Natural killer cell treated with Interleukin-12 subunit alpha and Interleukin-12 subunit beta and Interleukin-15 and Interleukin-18, amount 100 ng/mL, for 72 hours (primary cell): ENCODE measurements at regions not wholly inside any gene's neighbourhood (a gene's known extent, or its start where the extent isn't known, plus 50 kb on each side); places are given as distances from the start of the nearest gene placed in this dataset.
"Not testable (repeated sequence)": the region's sequence is repeated elsewhere in the genome, so short reads cannot be mapped to it uniquely, and the experiment has no call there.

Experiments
- ATAC-seq, 2 donors: fragments of 150-1000 bp; cut with Tn5 transposase in 1 of 2; sonication (Bioruptor Pico), chemical (Tn5 transposase) in 1 of 2; 2 replicates each; pipeline ENCODE4 v1.10.0; 2021
- DNase-seq: peaks from one replicate; pipeline ENCODE4 v3.0.0; 2022; ENCODE audit warnings: low spot score
- H3K27ac Mint-ChIP-seq, 2 donors: 1 replicate in 1 of 2; 2 replicates in 1 of 2; pipeline ENCODE4 v1.8.0; 2022; ENCODE audit warnings: mixed read lengths in 2 of 2, mild to moderate bottlenecking in 1 of 2, moderate library complexity in 1 of 2
- H3K27me3 Mint-ChIP-seq, 2 donors: 1 replicate in 1 of 2; 2 replicates in 1 of 2; pipeline ENCODE4 v1.8.0; 2022; ENCODE audit warnings: mixed read lengths in 2 of 2
- H3K36me3 Mint-ChIP-seq: one replicate; pipeline ENCODE4 v1.8.0; 2022; ENCODE audit warnings: mixed read lengths
- H3K4me1 Mint-ChIP-seq, 2 donors: 1 replicate in 1 of 2; 2 replicates in 1 of 2; pipeline ENCODE4 v1.8.0; 2022; ENCODE audit warnings: low read depth in 2 of 2, mixed read lengths in 2 of 2, mild to moderate bottlenecking in 1 of 2
- H3K4me3 Mint-ChIP-seq: one replicate; pipeline ENCODE4 v1.8.0; 2022; ENCODE audit warnings: mixed read lengths
- H3K9me3 Mint-ChIP-seq: 2 replicates; pipeline ENCODE4 v1.8.0; 2022; ENCODE audit warnings: mixed read lengths

GRCh38 chr10:4437061-4437460 lies 388.9 kb upstream of the AKR1E2 start:
- H3K9me3 Mint-ChIP-seq = peaks cover under 1% of the 10 kb centered on the region
- no peak for DNase-seq
- no peaks in the 10 kb centered on the region for H3K4me1 Mint-ChIP-seq
- no peak for ATAC-seq
- no peak overlapping the region for H3K27ac Mint-ChIP-seq
- peaks cover 5 to 12% of the 10 kb centered on the region in 2 donors for H3K27me3 Mint-ChIP-seq
- H3K4me3 Mint-ChIP-seq = no peak overlapping the region
- peaks cover 1% of the 10 kb centered on the region for H3K36me3 Mint-ChIP-seq

DNA sequence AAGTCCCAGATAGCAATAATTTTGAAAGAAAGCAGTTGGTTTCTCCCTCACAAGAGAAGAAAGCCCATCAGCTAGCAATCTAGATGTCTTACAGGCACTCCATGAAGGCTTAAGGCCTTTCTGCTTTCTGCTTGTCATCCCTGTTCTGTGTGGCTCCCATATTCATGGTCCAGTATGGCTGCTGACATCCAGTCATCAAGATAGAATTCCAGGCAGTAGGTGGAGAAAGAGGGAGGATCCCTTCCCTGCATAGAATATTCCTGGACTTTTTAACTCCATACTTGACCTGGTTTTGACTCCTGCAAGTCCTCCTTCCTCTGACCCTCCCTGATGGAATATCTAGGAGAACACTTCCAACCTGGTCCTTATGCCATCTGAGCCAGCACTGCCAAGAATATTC lies 389.9 kb upstream of the AKR1E2 start:
- no peak for DNase-seq
- Mint-ChIP-seq H3K27ac (no peak overlapping the region), H3K27me3 (peaks cover 6 to 9% of the 10 kb centered on the region in 2 donors), H3K4me3 (no peak overlapping the region), H3K4me1 (no peaks in the 10 kb centered on the region), H3K9me3 (no peaks in the 10 kb centered on the region), H3K36me3 (no peaks in the 10 kb centered on the region)
- no peak for ATAC-seq

- no peak for DNase-seq
- no peak overlapping the region for H3K27ac Mint-ChIP-seq
- H3K9me3 Mint-ChIP-seq = no peaks in the 10 kb centered on the region
- peaks cover 6 to 9% of the 10 kb centered on the region in 2 donors for H3K27me3 Mint-ChIP-seq
- no peak for ATAC-seq
- no peaks in the 10 kb centered on the region for H3K4me1 Mint-ChIP-seq
- no peak overlapping the region for H3K4me3 Mint-ChIP-seq
- no peaks in the 10 kb centered on the region for H3K36me3 Mint-ChIP-seq
These were observed 391.4 kb upstream of the AKR1E2 start for GRCh38 chr10:4434516-4435071.

DNA sequence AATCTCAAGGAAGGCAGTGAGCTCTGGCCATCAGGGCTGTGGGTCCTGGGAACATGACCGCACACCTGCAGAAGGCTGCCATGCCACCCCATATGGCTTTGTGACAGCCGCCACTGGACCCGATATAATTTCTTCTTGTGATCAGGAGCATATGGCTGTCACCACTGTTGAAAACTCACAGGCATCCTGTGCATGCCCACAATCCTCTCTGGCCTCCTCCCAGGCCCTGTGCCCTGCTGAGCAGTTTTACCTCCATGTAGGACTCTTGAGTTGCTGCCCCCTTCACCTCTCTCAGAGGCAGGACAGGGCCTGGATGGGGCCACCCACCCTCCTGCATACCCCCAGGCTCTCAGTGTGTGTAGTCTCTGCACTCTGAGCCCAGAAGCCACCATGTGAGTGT lies 391.9 kb upstream of the AKR1E2 start:
- DNase-seq (no peak), ATAC-seq (peak in 1 of 2 donors; percentile 45)
- no peaks in the 10 kb centered on the region for H3K4me1 Mint-ChIP-seq
- no peak overlapping the region for H3K27ac Mint-ChIP-seq
- H3K4me3 Mint-ChIP-seq = no peak overlapping the region
- peaks cover 6 to 8% of the 10 kb centered on the region in 2 donors for H3K27me3 Mint-ChIP-seq
- no peaks in the 10 kb centered on the region for H3K9me3 Mint-ChIP-seq
- no peaks in the 10 kb centered on the region for H3K36me3 Mint-ChIP-seq

DNA sequence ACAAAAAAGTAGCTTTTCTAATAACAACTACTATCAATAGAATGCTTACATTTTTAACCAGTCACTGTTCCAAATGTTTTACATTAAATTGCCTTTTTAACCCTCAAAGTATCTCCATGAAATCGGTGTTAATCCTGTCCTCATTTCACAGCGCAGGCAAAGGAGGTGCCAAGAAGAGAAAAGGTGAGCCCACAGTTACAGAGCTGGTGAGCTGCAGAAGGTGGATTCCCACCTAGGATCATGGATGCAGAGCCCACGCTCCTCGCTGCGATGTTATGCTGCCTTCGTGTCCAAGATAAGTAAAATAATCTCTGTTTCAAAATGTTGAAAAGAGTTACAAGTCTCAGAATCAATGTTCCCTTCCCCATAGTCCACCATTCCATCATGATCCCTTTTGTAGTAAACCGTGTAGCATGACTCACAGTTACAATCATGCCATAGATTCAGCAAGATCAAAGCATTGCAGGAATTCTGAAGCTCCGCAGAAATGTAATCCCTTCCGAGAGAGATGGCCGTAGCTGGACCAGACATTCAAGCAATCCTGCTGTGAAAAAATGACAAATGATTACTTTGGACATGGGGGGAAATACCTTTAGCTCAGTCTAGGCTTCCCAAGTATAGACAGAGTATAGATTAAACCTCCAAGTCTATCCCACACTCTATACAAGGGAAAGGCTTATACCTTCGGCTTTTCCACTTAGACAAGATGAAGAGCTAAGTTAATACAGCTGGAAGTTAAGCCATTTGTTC lies 394.7 kb upstream of the AKR1E2 start:
- Mint-ChIP-seq H3K9me3 (no peaks in the 10 kb centered on the region), H3K36me3 (no peaks in the 10 kb centered on the region), H3K27me3 (peaks cover 0 to 3% of the 10 kb centered on the region in 2 donors), H3K4me1 (no peaks in the 10 kb centered on the region), H3K27ac (no peak overlapping the region), H3K4me3 (no peak overlapping the region)
- ATAC-seq (no peak), DNase-seq (no peak)

GRCh38 chr10:4429571-4429970 lies 396.4 kb upstream of the AKR1E2 start:
- Mint-ChIP-seq H3K4me3 (no peak overlapping the region), H3K36me3 (no peaks in the 10 kb centered on the region), H3K27me3 (peaks cover 1 to 3% of the 10 kb centered on the region in 2 donors), H3K4me1 (peaks cover 0 to under 1% of the 10 kb centered on the region in 2 donors), H3K9me3 (no peaks in the 10 kb centered on the region), H3K27ac (no peak overlapping the region)
- DNase-seq (no peak), ATAC-seq (no peak)

GRCh38 chr10:4427532-4427931 lies 398.5 kb upstream of the AKR1E2 start:
- Mint-ChIP-seq H3K27me3 (peaks cover 3 to 7% of the 10 kb centered on the region in 2 donors), H3K9me3 (no peaks in the 10 kb centered on the region), H3K4me1 (peaks cover 0 to 4% of the 10 kb centered on the region in 2 donors), H3K27ac (no peak overlapping the region), H3K36me3 (no peaks in the 10 kb centered on the region), H3K4me3 (no peak overlapping the region)
- ATAC-seq (no peak), DNase-seq (no peak)

DNA sequence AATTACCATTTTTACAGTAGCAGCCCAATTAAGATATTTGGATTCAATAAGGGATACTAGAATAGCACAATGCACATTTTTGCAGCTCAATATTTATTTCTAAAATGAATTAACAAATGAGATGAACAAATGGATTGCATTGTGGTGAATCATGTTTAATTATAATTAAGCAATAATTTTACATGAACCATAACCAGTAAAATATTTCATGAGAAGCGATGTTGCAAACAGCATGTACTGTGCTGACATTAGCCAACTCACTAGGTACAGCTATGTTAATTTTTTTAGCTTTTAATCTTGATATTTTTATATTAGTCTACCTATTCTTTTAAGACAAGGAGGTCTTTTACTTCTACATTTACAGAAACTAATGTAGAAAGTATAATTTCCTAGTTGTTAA lies 399.1 kb upstream of the AKR1E2 start:
- Mint-ChIP-seq H3K4me3 (no peak overlapping the region), H3K27me3 (peaks cover 3 to 7% of the 10 kb centered on the region in 2 donors), H3K4me1 (peaks cover 0 to 4% of the 10 kb centered on the region in 2 donors), H3K36me3 (no peaks in the 10 kb centered on the region), H3K9me3 (no peaks in the 10 kb centered on the region), H3K27ac (no peak overlapping the region)
- ATAC-seq (no peak), DNase-seq (no peak)

GRCh38 chr10:4409319-4409718 lies 416.7 kb upstream of the AKR1E2 start:
- peaks cover 0 to 3% of the 10 kb centered on the region in 2 donors for H3K4me1 Mint-ChIP-seq
- no peak for ATAC-seq
- H3K27me3 Mint-ChIP-seq = peaks cover 7 to 20% of the 10 kb centered on the region in 2 donors
- no peaks in the 10 kb centered on the region for H3K9me3 Mint-ChIP-seq
- no peak overlapping the region for H3K4me3 Mint-ChIP-seq
- H3K27ac Mint-ChIP-seq = no peak overlapping the region
- no peaks in the 10 kb centered on the region for H3K36me3 Mint-ChIP-seq
- DNase-seq = no peak

GRCh38 chr10:4407783-4408182 lies 418.2 kb upstream of the AKR1E2 start:
- no peaks in the 10 kb centered on the region for H3K36me3 Mint-ChIP-seq
- ATAC-seq = no peak
- no peak for DNase-seq
- H3K9me3 Mint-ChIP-seq = no peaks in the 10 kb centered on the region
- H3K27ac Mint-ChIP-seq = no peak overlapping the region
- peaks cover 0 to 3% of the 10 kb centered on the region in 2 donors for H3K4me1 Mint-ChIP-seq
- peaks cover 13 to 26% of the 10 kb centered on the region in 2 donors for H3K27me3 Mint-ChIP-seq
- no peak overlapping the region for H3K4me3 Mint-ChIP-seq

GRCh38 chr10:4405828-4406227 lies 420.2 kb upstream of the AKR1E2 start:
- Mint-ChIP-seq H3K4me1 (peaks cover 0 to 3% of the 10 kb centered on the region in 2 donors), H3K27me3 (peaks cover 13 to 23% of the 10 kb centered on the region in 2 donors), H3K36me3 (no peaks in the 10 kb centered on the region), H3K9me3 (no peaks in the 10 kb centered on the region), H3K4me3 (no peak overlapping the region), H3K27ac (no peak overlapping the region)
- DNase-seq = no peak
- ATAC-seq = no peak

DNA sequence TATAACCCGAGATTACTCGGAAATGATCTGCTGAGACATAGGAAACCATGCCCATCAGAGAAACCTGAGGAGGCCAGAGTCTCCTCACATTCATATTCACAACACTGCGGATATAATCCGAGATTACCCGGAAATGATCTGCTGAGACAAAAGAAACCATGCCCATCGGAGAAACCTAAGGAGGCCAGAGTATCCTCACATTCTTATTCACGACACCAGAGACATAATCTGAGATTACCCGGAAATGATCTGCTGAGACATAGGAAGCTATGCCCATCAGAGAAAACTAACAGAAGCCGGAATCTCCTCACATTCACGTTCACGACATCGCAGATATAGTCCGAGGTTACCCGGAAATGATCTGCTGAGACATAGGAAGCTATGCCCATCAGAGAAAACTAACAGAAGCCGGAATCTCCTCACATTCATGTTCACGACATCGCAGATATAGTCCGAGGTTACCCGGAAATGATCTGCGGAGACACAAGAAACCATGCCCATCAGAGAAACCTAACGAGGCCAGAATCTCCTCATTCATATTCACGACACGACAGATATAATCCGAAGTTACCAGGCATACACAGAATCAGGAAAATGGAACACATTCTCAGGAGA lies 422.3 kb upstream of the AKR1E2 start:
- Mint-ChIP-seq H3K4me3 (no peak overlapping the region), H3K4me1 (peaks cover 0 to 3% of the 10 kb centered on the region in 2 donors), H3K27ac (no peak overlapping the region), H3K27me3 (peaks cover 11 to 19% of the 10 kb centered on the region in 2 donors), H3K9me3 (no peaks in the 10 kb centered on the region), H3K36me3 (no peaks in the 10 kb centered on the region)
- DNase-seq = no peak
- no peak for ATAC-seq

DNA sequence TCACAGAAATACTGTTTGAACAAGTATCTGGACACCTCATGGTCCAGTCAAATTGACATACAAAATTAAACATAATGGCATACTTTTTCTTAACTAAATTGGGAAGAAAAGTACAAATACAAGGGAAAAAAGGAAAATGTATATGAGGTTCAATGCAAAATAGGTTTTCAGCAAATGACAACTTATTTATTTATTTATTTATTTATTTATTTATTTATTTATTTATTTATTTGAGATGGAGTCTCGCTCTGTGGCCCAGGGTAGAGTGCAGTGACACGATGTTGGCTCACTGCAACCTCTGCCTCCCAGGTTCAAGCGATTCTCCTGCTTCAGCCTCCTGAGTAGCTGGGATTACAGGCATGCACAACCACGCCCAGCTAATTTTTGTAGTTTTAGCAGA lies 424.9 kb upstream of the AKR1E2 start:
- not testable (repeated sequence) for ATAC-seq, H3K36me3 Mint-ChIP-seq, DNase-seq, H3K4me3 Mint-ChIP-seq, H3K27ac Mint-ChIP-seq, H3K9me3 Mint-ChIP-seq, H3K4me1 Mint-ChIP-seq
- peaks cover 14 to 24% of the 10 kb centered on the region in 2 donors for H3K27me3 Mint-ChIP-seq

DNA sequence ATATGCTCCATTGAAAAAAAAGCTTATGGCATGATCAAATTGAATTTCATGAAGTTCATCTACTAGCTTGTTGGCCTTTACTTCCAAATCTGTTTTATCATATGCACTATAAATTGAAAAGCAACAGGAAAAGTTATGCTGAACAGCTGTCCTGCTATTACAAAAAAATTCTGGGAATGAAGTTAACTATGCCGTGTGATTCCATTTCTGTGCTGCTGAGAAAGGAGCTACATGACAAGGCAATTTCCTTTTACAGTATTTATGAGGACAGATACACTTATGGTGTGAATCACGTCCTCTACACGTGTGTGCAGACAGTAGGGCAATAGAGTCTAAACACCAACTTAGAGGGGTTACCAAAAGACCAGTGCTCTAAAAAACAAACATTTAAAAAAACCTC lies 426.5 kb upstream of the AKR1E2 start:
- DNase-seq (no peak), ATAC-seq (no peak)
- no peak overlapping the region for H3K27ac Mint-ChIP-seq
- H3K27me3 Mint-ChIP-seq = peaks cover 11 to 24% of the 10 kb centered on the region in 2 donors
- H3K9me3 Mint-ChIP-seq = no peaks in the 10 kb centered on the region
- no peaks in the 10 kb centered on the region for H3K4me1 Mint-ChIP-seq
- H3K36me3 Mint-ChIP-seq = no peaks in the 10 kb centered on the region
- H3K4me3 Mint-ChIP-seq = no peak overlapping the region
